HepG2 (cell line): ENCODE measurements at regions not wholly inside any gene's neighbourhood (a gene's known extent, or its start where the extent isn't known, plus 50 kb on each side); places are given as distances from the start of the nearest gene placed in this dataset.

ENCODE experiments used
- CHD4 ChIP-seq: fragments of 200-600 bp; sonication (generic); IDR thresholded peaks from 2 replicates; pipeline ENCODE4 v1.7.0; 2017; ENCODE audit warnings: mild to moderate bottlenecking, low read length, borderline replicate concordance
- CTCF ChIP-seq: sonication (generic); formaldehyde crosslinking; IDR thresholded peaks from 2 replicates; pipeline ENCODE4 v1.5.0; 2020; ENCODE audit warnings: mild to moderate bottlenecking, missing genetic modification reagents, moderate library complexity
- EP300 ChIP-seq, 3 experiments: sonication (generic) in 1 of 3; formaldehyde crosslinking in 1 of 3; IDR thresholded peaks; 2 replicates each; pipeline versions ENCODE4 v1.5.1 to v1.6.1; 2011 to 2020; ENCODE audit warnings: low read depth in 2 of 3, low read length in 2 of 3, borderline replicate concordance in 1 of 3, improper control_type of control experiment in 1 of 3, mild to moderate bottlenecking in 1 of 3, missing genetic modification reagents in 1 of 3, moderate library complexity in 1 of 3
- FOXO4 ChIP-seq: sonication (generic); formaldehyde crosslinking; conservative IDR thresholded peaks from 2 replicates; pipeline ENCODE4 v1.8.1; 2023; ENCODE audit warnings: missing genetic modification reagents
- HHEX ChIP-seq: IDR thresholded peaks from 2 replicates; pipeline ENCODE4 v1.6.1; 2016; ENCODE audit warnings: control low read depth
- MAX ChIP-seq: IDR thresholded peaks from 2 replicates; pipeline ENCODE4 v1.6.1; 2012; ENCODE audit warnings: inconsistent platforms
- NFIC ChIP-seq: IDR thresholded peaks from 2 replicates; pipeline ENCODE4 v1.6.1; 2012; ENCODE audit warnings: mild to moderate bottlenecking, low read length, inconsistent platforms
- NFKBIZ ChIP-seq: IDR thresholded peaks from 2 replicates; pipeline ENCODE4 v1.6.1; 2018; ENCODE audit warnings: missing genetic modification reagents, missing compliant biosample characterization
- NR1H2 ChIP-seq: sonication (generic); formaldehyde crosslinking; IDR thresholded peaks from 2 replicates; pipeline ENCODE4 v1.8.1; 2022; ENCODE audit warnings: low read depth, missing genetic modification reagents, borderline replicate concordance
- RARA ChIP-seq: IDR thresholded peaks from 2 replicates; pipeline ENCODE4 v1.6.1; 2016; ENCODE audit warnings: missing genetic modification reagents, missing compliant biosample characterization
- SAP130 ChIP-seq: IDR thresholded peaks from 2 replicates; pipeline ENCODE4 v1.6.1; 2016; ENCODE audit warnings: low read depth
- SP140L ChIP-seq: sonication (generic); formaldehyde crosslinking; IDR thresholded peaks from 2 replicates; pipeline ENCODE4 v1.4.0; 2020; ENCODE audit warnings: missing genetic modification reagents, borderline replicate concordance
- THAP11 ChIP-seq: IDR thresholded peaks from 2 replicates; pipeline ENCODE4 v1.6.1; 2016; ENCODE audit warnings: missing biosample characterization, missing genetic modification reagents
- TOE1 ChIP-seq: sonication (generic); formaldehyde crosslinking; IDR thresholded peaks from 2 replicates; pipeline ENCODE4 v1.4.0; 2020; ENCODE audit warnings: mild to moderate bottlenecking, missing genetic modification reagents
- ZBTB3 ChIP-seq: sonication (generic); formaldehyde crosslinking; IDR thresholded peaks from 2 replicates; pipeline ENCODE4 v1.4.0; 2020; ENCODE audit warnings: low read depth, mild to moderate bottlenecking, moderate library complexity, missing genetic modification reagents, borderline replicate concordance
- ZNF30 ChIP-seq: sonication (generic); formaldehyde crosslinking; IDR thresholded peaks from 2 replicates; pipeline ENCODE4 v1.5.0; 2020; ENCODE audit warnings: mild to moderate bottlenecking, missing genetic modification reagents
- ZNF513 ChIP-seq: sonication (generic); formaldehyde crosslinking; conservative IDR thresholded peaks from 2 replicates; pipeline ENCODE4 v1.5.0; 2020; ENCODE audit warnings: missing genetic modification reagents
- ZNF552 ChIP-seq: sonication (generic); formaldehyde crosslinking; IDR thresholded peaks from 2 replicates; pipeline ENCODE4 v1.9.0; 2022; ENCODE audit warnings: missing genetic modification reagents, mild to moderate bottlenecking, borderline replicate concordance
- ZNF567 ChIP-seq: sonication (generic); formaldehyde crosslinking; IDR thresholded peaks from 2 replicates; pipeline ENCODE4 v1.8.1; 2023; ENCODE audit warnings: mild to moderate bottlenecking, missing genetic modification reagents, borderline replicate concordance
- ZNF580 ChIP-seq: IDR thresholded peaks from 2 replicates; pipeline ENCODE4 v1.6.1; 2016; ENCODE audit warnings: low read depth, borderline replicate concordance
- ZNF607 ChIP-seq: sonication (generic); formaldehyde crosslinking; IDR thresholded peaks from 2 replicates; pipeline ENCODE4 v1.5.1; 2020; ENCODE audit warnings: missing genetic modification reagents, mild to moderate bottlenecking, borderline replicate concordance
- ZNF644 ChIP-seq: IDR thresholded peaks from 2 replicates; pipeline ENCODE4 v1.6.1; 2016; ENCODE audit warnings: low read depth

GRCh38 chr7:96415293-96415940 is 93.5 kb upstream of the SLC25A13 start (continued):
- TF ChIP-seq RARA (CRISPR knock-in tag) (peak; percentile 98), HHEX (CRISPR knock-in tag) (0 out of 2 replicates have a peak, but pooled peaks have one; percentile 26), MAX (peak; percentile 69), TOE1 (CRISPR knock-in tag) (peak; percentile 65; the same call in 1 of the 2 replicates), FOXO4 (no peak), CTCF (peak; percentile 70), CHD4 (peak; percentile 90; the same call in 1 of the 2 replicates), SP140L (CRISPR knock-in tag) (no peak), ZNF580 (CRISPR knock-in tag) (peak; percentile 60; the same call in 1 of the 2 replicates), SAP130 (CRISPR knock-in tag) (peak; percentile 75), ZBTB3 (CRISPR knock-in tag) (peak; percentile 87; the same call in 1 of the 2 replicates), ZNF607 (CRISPR knock-in tag) (no peak; the same call in 1 of the 2 replicates), ZNF30 (CRISPR knock-in tag) (no peak), ZNF567 (CRISPR knock-in tag) (no peak), EP300 (IDR thresholded peaks at IDR 0.05; ENCODE audit: low read depth in 2 of 2, low read length in 2 of 2) (peak; percentile 96 to 98), EP300 (CRISPR knock-in tag; IDR thresholded peaks at IDR 0.05; ENCODE audit: borderline replicate concordance) (peak; percentile 94), ZNF552 (CRISPR knock-in tag) (no peak), NFIC (peak; percentile 62), THAP11 (CRISPR knock-in tag) (peak; percentile 40; the same call in 1 of the 2 replicates), NR1H2 (CRISPR knock-in tag) (no peak), ZNF644 (peak; percentile 99), ZNF513 (CRISPR knock-in tag) (no peak), NFKBIZ (CRISPR knock-in tag) (0 out of 2 replicates have a peak, but pooled peaks have one; percentile 69)
